RWPE1 (cell line): ENCODE measurements at regions not wholly inside any gene's neighbourhood (a gene's known extent, or its start where the extent isn't known, plus 50 kb on each side); places are given as distances from the start of the nearest gene placed in this dataset.

ENCODE experiments used
- CTCF ChIA-PET: fragments of 350-600 bp; sonication (Branson Sonifier 250); formaldehyde crosslinking; extraction: SDS; loops from one replicate; lab custom pipeline; 2021; lab: Yijun Ruan, JAX
- POLR2A ChIA-PET: fragments of 400-600 bp; formaldehyde crosslinking; extraction: SDS; loops from one replicate; lab custom pipeline; 2020; ENCODE audit warnings: antibody characterized with exemption; ENCODE audit not compliant: low non-redundant PET; lab: Yijun Ruan, JAX
- DNase-seq: peaks from one replicate; pipeline ENCODE4 v3.0.0; 2012; ENCODE audit warnings: low spot score
- H3K27ac ChIP-seq: fragments of 450-650 bp; 2 replicates; pipeline ENCODE4 v1.5.1; 2017
- TF ChIP-seq, protein P1 (sequence below): fragments of 450-650 bp; conservative IDR thresholded peaks from 2 replicates; pipeline ENCODE4 v1.5.1; 2017; ENCODE audit warnings: low read depth, mild to moderate bottlenecking

DNA sequence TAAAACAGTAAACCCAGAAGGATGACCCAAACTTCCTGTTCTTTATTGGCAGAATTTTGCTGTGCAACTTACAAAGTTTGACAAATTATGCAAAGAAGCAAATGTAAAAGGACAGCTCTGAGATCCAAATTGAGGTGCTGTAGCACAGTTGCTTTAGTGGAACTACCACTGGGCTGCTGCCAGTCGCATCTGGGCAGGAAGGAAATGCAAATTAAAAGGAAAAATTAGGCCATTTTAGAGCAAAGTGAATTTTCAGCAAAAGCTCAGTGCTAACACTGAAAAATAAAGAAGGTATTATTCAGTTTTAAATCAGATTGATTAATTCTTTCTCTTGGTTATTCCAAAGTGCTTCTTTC, 104.5 kb downstream of the ZMAT3 start:
- TF ChIP-seq, protein P1, sequence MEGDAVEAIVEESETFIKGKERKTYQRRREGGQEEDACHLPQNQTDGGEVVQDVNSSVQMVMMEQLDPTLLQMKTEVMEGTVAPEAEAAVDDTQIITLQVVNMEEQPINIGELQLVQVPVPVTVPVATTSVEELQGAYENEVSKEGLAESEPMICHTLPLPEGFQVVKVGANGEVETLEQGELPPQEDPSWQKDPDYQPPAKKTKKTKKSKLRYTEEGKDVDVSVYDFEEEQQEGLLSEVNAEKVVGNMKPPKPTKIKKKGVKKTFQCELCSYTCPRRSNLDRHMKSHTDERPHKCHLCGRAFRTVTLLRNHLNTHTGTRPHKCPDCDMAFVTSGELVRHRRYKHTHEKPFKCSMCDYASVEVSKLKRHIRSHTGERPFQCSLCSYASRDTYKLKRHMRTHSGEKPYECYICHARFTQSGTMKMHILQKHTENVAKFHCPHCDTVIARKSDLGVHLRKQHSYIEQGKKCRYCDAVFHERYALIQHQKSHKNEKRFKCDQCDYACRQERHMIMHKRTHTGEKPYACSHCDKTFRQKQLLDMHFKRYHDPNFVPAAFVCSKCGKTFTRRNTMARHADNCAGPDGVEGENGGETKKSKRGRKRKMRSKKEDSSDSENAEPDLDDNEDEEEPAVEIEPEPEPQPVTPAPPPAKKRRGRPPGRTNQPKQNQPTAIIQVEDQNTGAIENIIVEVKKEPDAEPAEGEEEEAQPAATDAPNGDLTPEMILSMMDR: no peak
- no peak overlapping the region for H3K27ac ChIP-seq
- CTCF ChIA-PET: interaction anchor here (0.6 to 1.8 kb wide), 7 partner anchors 9 to 609 kb away, joined by 3 to 6 read pairs (median 3); no protein-coding TSS in a partner anchor
- POLR2A ChIA-PET: no interaction called here
- no peak for DNase-seq

DNA sequence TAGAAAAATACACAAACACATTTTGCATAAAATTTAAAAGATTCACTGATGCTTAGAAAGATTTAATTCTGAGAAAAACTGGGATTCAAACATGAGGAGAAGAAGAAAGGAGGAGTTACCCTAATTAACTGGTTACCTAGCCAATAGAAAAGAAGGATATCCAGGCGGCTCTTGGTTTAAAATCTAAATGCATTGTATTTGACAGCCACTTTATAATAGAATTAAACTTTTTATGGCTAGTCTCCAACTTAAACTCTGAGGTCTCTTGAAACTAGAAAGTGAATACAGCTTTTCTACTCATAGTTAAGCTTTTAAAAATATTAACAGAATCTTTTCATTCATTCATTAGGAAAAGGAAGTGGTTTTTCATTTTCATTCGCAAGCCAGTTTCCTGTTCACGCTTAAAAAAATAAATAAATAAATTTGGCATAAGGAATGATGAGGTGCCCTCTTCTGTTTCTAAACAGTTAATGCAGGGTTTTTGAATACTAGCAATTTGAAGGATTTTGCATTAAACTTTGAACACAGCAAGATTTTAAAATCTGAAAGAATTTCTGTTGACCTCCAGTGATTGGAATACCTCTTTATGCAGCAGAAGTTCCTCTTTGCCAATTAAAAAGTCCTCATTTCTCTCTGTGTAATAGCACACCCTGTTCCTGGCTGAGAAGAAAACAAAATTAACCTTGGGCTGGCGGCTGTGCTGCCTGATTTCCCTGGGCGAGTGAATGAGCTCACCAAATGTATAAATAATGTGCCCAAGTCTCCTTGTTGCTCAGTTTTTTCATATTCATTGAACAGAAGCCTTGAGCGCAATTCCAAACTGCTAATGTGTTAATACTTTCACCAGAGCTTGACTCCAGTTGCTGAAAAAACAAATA, 105.1 kb downstream of the ZMAT3 start:
- TF ChIP-seq, protein P1: peak; percentile 65
- peak; percentile 30 for DNase-seq
- ChIA-PET POLR2A (no interaction called here), CTCF (interaction anchor here (0.6 to 1.8 kb wide), 6 partner anchors 20 to 609 kb away, joined by 3 to 6 read pairs (median 3); no protein-coding TSS in a partner anchor)
- no peak overlapping the region for H3K27ac ChIP-seq

DNA sequence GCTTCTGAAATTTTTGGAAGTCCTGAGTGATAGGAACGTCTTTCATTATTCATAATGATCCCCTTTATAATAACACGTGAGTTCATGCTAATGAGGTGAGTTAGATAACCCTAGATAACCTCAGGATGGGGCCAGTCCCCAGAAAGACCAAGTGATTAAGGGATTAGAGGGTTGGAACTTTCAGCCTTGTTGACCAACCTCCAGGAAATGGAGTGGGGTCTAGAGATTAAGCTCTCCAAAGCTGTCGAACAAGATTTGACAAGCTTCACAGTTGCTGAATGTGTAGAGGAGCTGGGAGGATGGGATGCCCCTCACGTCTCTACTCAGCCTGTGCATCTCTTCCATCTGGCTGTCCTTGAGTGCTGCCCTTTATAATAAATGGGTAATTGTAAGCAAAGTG, 107.1 kb downstream of the ZMAT3 start:
- TF ChIP-seq, protein P1: no peak
- no peak for DNase-seq
- ChIA-PET CTCF (no interaction called here), POLR2A (no interaction called here)
- H3K27ac ChIP-seq: no peak overlapping the region

DNA sequence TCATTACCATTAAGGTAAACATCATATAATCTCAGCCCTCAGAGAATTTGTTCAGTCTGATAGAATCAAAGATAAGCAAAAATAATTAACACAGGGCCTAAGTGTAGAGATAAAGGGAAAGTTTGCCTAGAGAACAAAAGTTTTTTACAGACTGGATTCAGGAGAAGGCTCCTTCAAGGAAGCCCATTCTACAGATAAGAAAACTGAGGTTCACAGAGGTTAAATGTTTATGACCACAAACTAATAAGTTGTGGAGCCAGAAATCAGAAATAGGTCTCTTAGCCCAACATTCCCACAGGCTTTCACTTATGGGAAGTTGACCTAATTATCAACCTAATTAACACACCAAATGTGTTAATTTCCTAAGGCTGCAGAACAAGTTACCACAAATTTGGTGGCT, 110.7 kb downstream of the ZMAT3 start:
- H3K27ac ChIP-seq: no peak overlapping the region
- ChIA-PET CTCF (no interaction called here), POLR2A (no interaction called here)
- no peak for DNase-seq
- TF ChIP-seq, protein P1: no peak

DNA sequence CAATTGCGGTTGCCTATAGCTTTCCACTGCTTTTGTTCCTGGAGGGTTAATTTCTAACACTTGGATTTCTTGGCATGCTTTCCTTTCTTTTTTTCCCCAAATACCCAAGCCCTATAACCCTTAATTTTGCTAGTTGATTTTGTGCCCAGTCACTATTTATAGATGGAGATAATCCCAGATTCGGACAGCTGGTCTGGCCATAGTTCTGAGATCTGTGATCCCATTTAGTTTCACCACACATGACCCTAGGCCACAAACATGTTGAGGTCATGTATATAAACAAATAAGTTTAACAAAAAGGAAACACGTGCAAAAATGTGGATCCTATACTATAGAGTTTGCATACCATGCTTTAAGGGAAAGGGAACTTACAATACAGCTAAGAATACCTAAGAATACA, 111.4 kb downstream of the ZMAT3 start:
- CTCF ChIA-PET: no interaction called here
- DNase-seq: no peak
- POLR2A ChIA-PET: no interaction called here
- H3K27ac ChIP-seq: no peak overlapping the region
- TF ChIP-seq, protein P1: no peak

DNA sequence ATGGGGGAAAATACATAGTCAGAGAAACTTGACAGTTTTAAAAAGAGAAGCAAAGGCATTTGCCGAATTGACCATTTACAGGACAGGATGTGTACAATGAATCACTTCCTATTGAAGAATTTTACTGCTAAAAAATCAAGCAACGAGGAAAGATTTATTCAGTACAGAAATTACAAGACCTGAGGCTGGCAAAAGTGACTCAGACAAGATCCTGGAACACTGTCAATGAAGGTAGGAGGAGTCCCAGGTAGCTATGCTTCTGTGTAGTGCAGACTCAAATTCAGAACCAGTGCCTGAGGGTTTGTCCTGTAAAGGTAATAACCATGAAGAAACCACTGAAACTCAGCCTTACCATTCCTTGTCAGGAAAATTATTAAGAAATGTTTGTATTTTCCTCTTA, 120.9 kb downstream of the ZMAT3 start:
- TF ChIP-seq, protein P1: no peak
- peak; percentile 51 for DNase-seq
- POLR2A ChIA-PET: no interaction called here
- CTCF ChIA-PET: no interaction called here
- H3K27ac ChIP-seq: no peak overlapping the region
